ENCODE measurements at regions not wholly inside any gene's neighbourhood (a gene's known extent, or its start where the extent isn't known, plus 50 kb on each side); places are given as distances from the start of the nearest gene placed in this dataset.

GRCh38 chr13:68234274-68234673 is 1004.1 kb upstream of the PCDH9 start:
- no peaks in the 10 kb centered on the region for H3K27me3 ChIP-seq (ENCODE audit: insufficient read depth, poor library complexity, severe bottlenecking)
- no peak for DNase-seq (ENCODE audit: low read depth in 1 of 2, low spot score in 1 of 2)
- TF ChIP-seq GABPA (IDR thresholded peaks at IDR 0.05; ENCODE audit: low read depth) (no peak), POLR2AphosphoS5 (IDR thresholded peaks at IDR 0.05; ENCODE audit: low read depth) (no peak), SPI1 (IDR thresholded peaks at IDR 0.05; ENCODE audit: borderline replicate concordance, low read depth) (no peak), CTCF (IDR thresholded peaks at IDR 0.05; ENCODE audit: insufficient read depth, low read length) (no peak), REST (IDR thresholded peaks at IDR 0.05; ENCODE audit: insufficient replicate concordance, low read depth) (no peak)
- no peak overlapping the region for H3K27ac ChIP-seq (replicated peaks)
- no peak overlapping the region for H3K4me3 ChIP-seq (replicated peaks; ENCODE audit: insufficient read depth, low read length)

GRCh38 chr13:68232351-68233130 is 1002.4 kb upstream of the PCDH9 start:
- Histone ChIP-seq H3K27ac (replicated peaks) (no peak overlapping the region), H3K4me3 (replicated peaks; ENCODE audit: insufficient read depth, low read length) (no peak overlapping the region), H3K27me3 (ENCODE audit: insufficient read depth, poor library complexity, severe bottlenecking) (no peaks in the 10 kb centered on the region)
- TF ChIP-seq CTCF (IDR thresholded peaks at IDR 0.05; ENCODE audit: insufficient read depth, low read length) (no peak), REST (IDR thresholded peaks at IDR 0.05; ENCODE audit: insufficient replicate concordance, low read depth) (no peak), POLR2AphosphoS5 (IDR thresholded peaks at IDR 0.05; ENCODE audit: low read depth) (no peak), SPI1 (IDR thresholded peaks at IDR 0.05; ENCODE audit: borderline replicate concordance, low read depth) (no peak), GABPA (IDR thresholded peaks at IDR 0.05; ENCODE audit: low read depth) (no peak)
- no peak for DNase-seq (ENCODE audit: low read depth in 1 of 2, low spot score in 1 of 2)

- H3K4me3 ChIP-seq (replicated peaks; ENCODE audit: insufficient read depth, low read length) = no peak overlapping the region
- TF ChIP-seq CTCF (IDR thresholded peaks at IDR 0.05; ENCODE audit: insufficient read depth, low read length) (no peak), POLR2AphosphoS5 (IDR thresholded peaks at IDR 0.05; ENCODE audit: low read depth) (no peak), GABPA (IDR thresholded peaks at IDR 0.05; ENCODE audit: low read depth) (no peak), SPI1 (IDR thresholded peaks at IDR 0.05; ENCODE audit: borderline replicate concordance, low read depth) (no peak), REST (IDR thresholded peaks at IDR 0.05; ENCODE audit: insufficient replicate concordance, low read depth) (no peak)
- no peak overlapping the region for H3K27ac ChIP-seq (replicated peaks)
- no peaks in the 10 kb centered on the region for H3K27me3 ChIP-seq (ENCODE audit: insufficient read depth, poor library complexity, severe bottlenecking)
- no peak for DNase-seq (ENCODE audit: low read depth in 1 of 2, low spot score in 1 of 2)
Measured at GRCh38 chr13:68214691-68215415, 984.7 kb upstream of the PCDH9 start.

Measured in HL-60 (cell line).